Thyroid gland (tissue), 4 donors: ENCODE measurements at regions not wholly inside any gene's neighbourhood (a gene's known extent, or its start where the extent isn't known, plus 50 kb on each side); places are given as distances from the start of the nearest gene placed in this dataset.

Experiments
- POLR2A ChIP-seq, 2 donors: fragments of 450-650 bp; IDR thresholded peaks; one replicate each; pipeline ENCODE4 v1.6.1; 2017; ENCODE audit warnings: antibody characterized with exemption in 2 of 2, mild to moderate bottlenecking in 2 of 2, moderate library complexity in 1 of 2
- TF ChIP-seq, protein P1 (sequence below), 6 experiments: fragments of 200-600 bp in 3 of 6; fragments of 450-650 bp in 3 of 6; sonication (generic) in 3 of 6; IDR thresholded peaks; one replicate each; pipeline ENCODE4 v1.5.1; 2016 to 2019; ENCODE audit warnings: antibody characterized with exemption in 6 of 6, mild to moderate bottlenecking in 2 of 6, inconsistent platforms in 1 of 6, moderate library complexity in 1 of 6

DNA sequence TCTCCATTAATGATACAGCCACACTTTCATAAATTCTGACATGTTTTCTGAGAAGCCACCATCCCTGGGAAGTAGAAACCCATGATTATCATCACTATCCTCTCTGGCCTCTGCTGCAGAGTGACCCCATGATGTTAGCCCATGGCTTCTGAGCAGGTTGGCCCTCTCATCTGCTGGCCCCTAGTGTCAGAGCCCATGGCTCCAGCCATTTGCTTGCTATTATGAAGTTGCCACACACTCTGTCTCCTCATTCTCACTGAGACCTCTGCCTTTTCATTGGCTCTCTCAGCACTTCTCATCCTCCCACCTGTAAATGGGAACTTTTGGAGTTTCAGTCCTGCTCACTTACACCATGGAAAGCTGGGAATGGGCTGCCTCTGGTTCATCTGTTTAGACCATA, 192.7 kb downstream of the GASK1B start:
- TF ChIP-seq POLR2A (IDR thresholded peaks at IDR 0.05): no peak
- TF ChIP-seq, protein P1, sequence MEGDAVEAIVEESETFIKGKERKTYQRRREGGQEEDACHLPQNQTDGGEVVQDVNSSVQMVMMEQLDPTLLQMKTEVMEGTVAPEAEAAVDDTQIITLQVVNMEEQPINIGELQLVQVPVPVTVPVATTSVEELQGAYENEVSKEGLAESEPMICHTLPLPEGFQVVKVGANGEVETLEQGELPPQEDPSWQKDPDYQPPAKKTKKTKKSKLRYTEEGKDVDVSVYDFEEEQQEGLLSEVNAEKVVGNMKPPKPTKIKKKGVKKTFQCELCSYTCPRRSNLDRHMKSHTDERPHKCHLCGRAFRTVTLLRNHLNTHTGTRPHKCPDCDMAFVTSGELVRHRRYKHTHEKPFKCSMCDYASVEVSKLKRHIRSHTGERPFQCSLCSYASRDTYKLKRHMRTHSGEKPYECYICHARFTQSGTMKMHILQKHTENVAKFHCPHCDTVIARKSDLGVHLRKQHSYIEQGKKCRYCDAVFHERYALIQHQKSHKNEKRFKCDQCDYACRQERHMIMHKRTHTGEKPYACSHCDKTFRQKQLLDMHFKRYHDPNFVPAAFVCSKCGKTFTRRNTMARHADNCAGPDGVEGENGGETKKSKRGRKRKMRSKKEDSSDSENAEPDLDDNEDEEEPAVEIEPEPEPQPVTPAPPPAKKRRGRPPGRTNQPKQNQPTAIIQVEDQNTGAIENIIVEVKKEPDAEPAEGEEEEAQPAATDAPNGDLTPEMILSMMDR (IDR thresholded peaks at IDR 0.05): no peak
